SU-DHL-6 (cell line): ENCODE measurements at regions not wholly inside any gene's neighbourhood (a gene's known extent, or its start where the extent isn't known, plus 50 kb on each side); places are given as distances from the start of the nearest gene placed in this dataset.

Experiments used
- H2AFZ ChIP-seq: fragments of 200-600 bp; sonication (generic); 2 replicates; pipeline ENCODE4 v1.6.1; 2014; ENCODE audit warnings: low read depth, mild to moderate bottlenecking, moderate library complexity, mixed read lengths, antibody characterized with exemption, low read length; ENCODE audit not compliant: severe bottlenecking
- H3F3A ChIP-seq: fragments of 200-600 bp; shearing (Covaris generic); 2 replicates; pipeline ENCODE4 v1.6.0; 2016; ENCODE audit warnings: antibody characterized with exemption, mild to moderate bottlenecking; ENCODE audit not compliant: insufficient read depth
- H3K27ac ChIP-seq: fragments of 200-600 bp; sonication (generic); 2 replicates; pipeline ENCODE4 v1.5.1; 2016; ENCODE audit warnings: low read depth, mild to moderate bottlenecking, low read length, moderate library complexity, mixed read lengths
- H3K27me3 ChIP-seq: fragments of 200-600 bp; sonication (generic), shearing (Covaris generic); 2 replicates; pipeline ENCODE4 v1.6.0; 2014; ENCODE audit warnings: mild to moderate bottlenecking, low read length
- H3K36me3 ChIP-seq: fragments of 200-600 bp; sonication (generic); 2 replicates; pipeline ENCODE4 v1.6.1; 2014; ENCODE audit warnings: mild to moderate bottlenecking, low read length, mixed read lengths
- H3K4me2 ChIP-seq: fragments of 300-600, 200-600 bp; shearing (Covaris generic), sonication (generic); 2 replicates; pipeline ENCODE4 v1.6.0; 2014; ENCODE audit warnings: low read length, low read depth, mild to moderate bottlenecking; ENCODE audit not compliant: poor library complexity, severe bottlenecking
- H3K4me3 ChIP-seq: fragments of 200-600 bp; sonication (generic); 2 replicates; pipeline ENCODE4 v1.5.1; 2014; ENCODE audit warnings: antibody characterized with exemption, low read length, mild to moderate bottlenecking, mixed read lengths; ENCODE audit not compliant: insufficient read depth, poor library complexity, severe bottlenecking
- H3K79me2 ChIP-seq: fragments of 200-600 bp; sonication (generic); 2 replicates; pipeline ENCODE4 v1.6.1; 2014; ENCODE audit warnings: mild to moderate bottlenecking, low read length, moderate library complexity; ENCODE audit not compliant: insufficient read depth
- H3K9ac ChIP-seq: fragments of 200-600 bp; sonication (generic); 2 replicates; pipeline ENCODE4 v1.7.0; 2014; ENCODE audit warnings: mild to moderate bottlenecking, low read length
- H3K9me2 ChIP-seq: fragments of 200-600 bp; sonication (generic); replicated peaks from 2 replicates; pipeline ENCODE4 v1.6.1; 2014; ENCODE audit warnings: low read length; ENCODE audit not compliant: insufficient read depth
- H3K9me3 ChIP-seq: fragments of 200-600 bp; sonication (generic); 2 replicates; pipeline ENCODE4 v1.6.1; 2014; ENCODE audit warnings: low read length, mixed read lengths; ENCODE audit not compliant: insufficient read depth
- H4K20me1 ChIP-seq: fragments of 200-600 bp; sonication (generic); 2 replicates; pipeline ENCODE4 v1.6.1; 2014; ENCODE audit warnings: low read depth, mild to moderate bottlenecking, antibody characterized with exemption, low read length, moderate library complexity, mixed read lengths
- CTCF ChIP-seq: fragments of 200-600 bp; sonication (generic); IDR thresholded peaks from one replicate; pipeline ENCODE4 v1.5.1; 2017; ENCODE audit warnings: antibody characterized with exemption, mild to moderate bottlenecking, low read length, moderate library complexity; ENCODE audit not compliant: insufficient read depth, poor library complexity, severe bottlenecking
- EZH2phosphoT487 ChIP-seq: fragments of 200-600 bp; sonication (generic), shearing (Covaris generic); conservative IDR thresholded peaks from 2 replicates; pipeline ENCODE4 v1.6.1; 2018; ENCODE audit warnings: mild to moderate bottlenecking, antibody characterized with exemption, low read length, moderate library complexity, mixed read lengths

- no peaks in the 10 kb centered on the region for H3K36me3 ChIP-seq
- no peaks in the 10 kb centered on the region for H3K9me2 ChIP-seq
- no peak overlapping the region for H3K4me3 ChIP-seq
- no peak overlapping the region for H3K9ac ChIP-seq
- H3K4me2 ChIP-seq: no peak overlapping the region
- H4K20me1 ChIP-seq: no peaks in the 10 kb centered on the region
- no peak overlapping the region for H2AFZ ChIP-seq
- no peaks in the 10 kb centered on the region for H3K27me3 ChIP-seq
- H3K79me2 ChIP-seq: no peaks in the 10 kb centered on the region
- no peaks in the 10 kb centered on the region for H3F3A ChIP-seq
- TF ChIP-seq CTCF (no peak), EZH2phosphoT487 (no peak)
- H3K27ac ChIP-seq: no peak overlapping the region
- peaks cover 18% of the 10 kb centered on the region; the same call in 1 of the 2 replicates for H3K9me3 ChIP-seq
These were observed 150.6 kb upstream of the CDYL start for GRCh38 chr6:4625557-4625956.

- peaks cover 14% of the 10 kb centered on the region; the same call in 1 of the 2 replicates for H3K9me3 ChIP-seq
- H3F3A ChIP-seq: no peaks in the 10 kb centered on the region
- H3K27me3 ChIP-seq: no peaks in the 10 kb centered on the region
- no peaks in the 10 kb centered on the region for H3K9me2 ChIP-seq
- no peak overlapping the region for H2AFZ ChIP-seq
- H3K27ac ChIP-seq: no peak overlapping the region
- no peaks in the 10 kb centered on the region for H3K36me3 ChIP-seq
- no peak overlapping the region for H3K9ac ChIP-seq
- no peaks in the 10 kb centered on the region for H4K20me1 ChIP-seq
- no peaks in the 10 kb centered on the region for H3K79me2 ChIP-seq
- TF ChIP-seq EZH2phosphoT487: no peak
- no peak for TF ChIP-seq CTCF
- no peak overlapping the region for H3K4me2 ChIP-seq
- H3K4me3 ChIP-seq: no peak overlapping the region
These were observed 151.5 kb upstream of the CDYL start for GRCh38 chr6:4624726-4625125.

- Histone ChIP-seq H4K20me1 (no peaks in the 10 kb centered on the region), H3K27ac (no peak overlapping the region), H3K4me2 (no peak overlapping the region), H2AFZ (no peak overlapping the region), H3K4me3 (no peak overlapping the region), H3K36me3 (no peaks in the 10 kb centered on the region), H3K79me2 (no peaks in the 10 kb centered on the region), H3F3A (no peaks in the 10 kb centered on the region), H3K9me3 (peaks cover 7% of the 10 kb centered on the region; the same call in 1 of the 2 replicates), H3K9ac (no peak overlapping the region), H3K9me2 (no peaks in the 10 kb centered on the region), H3K27me3 (no peaks in the 10 kb centered on the region)
- no peak for TF ChIP-seq EZH2phosphoT487
- no peak for TF ChIP-seq CTCF
These were observed 155.7 kb upstream of the CDYL start for GRCh38 chr6:4620284-4621151.
